ENCODE measurements at regions not wholly inside any gene's neighbourhood (a gene's known extent, or its start where the extent isn't known, plus 50 kb on each side); places are given as distances from the start of the nearest gene placed in this dataset.

DNA sequence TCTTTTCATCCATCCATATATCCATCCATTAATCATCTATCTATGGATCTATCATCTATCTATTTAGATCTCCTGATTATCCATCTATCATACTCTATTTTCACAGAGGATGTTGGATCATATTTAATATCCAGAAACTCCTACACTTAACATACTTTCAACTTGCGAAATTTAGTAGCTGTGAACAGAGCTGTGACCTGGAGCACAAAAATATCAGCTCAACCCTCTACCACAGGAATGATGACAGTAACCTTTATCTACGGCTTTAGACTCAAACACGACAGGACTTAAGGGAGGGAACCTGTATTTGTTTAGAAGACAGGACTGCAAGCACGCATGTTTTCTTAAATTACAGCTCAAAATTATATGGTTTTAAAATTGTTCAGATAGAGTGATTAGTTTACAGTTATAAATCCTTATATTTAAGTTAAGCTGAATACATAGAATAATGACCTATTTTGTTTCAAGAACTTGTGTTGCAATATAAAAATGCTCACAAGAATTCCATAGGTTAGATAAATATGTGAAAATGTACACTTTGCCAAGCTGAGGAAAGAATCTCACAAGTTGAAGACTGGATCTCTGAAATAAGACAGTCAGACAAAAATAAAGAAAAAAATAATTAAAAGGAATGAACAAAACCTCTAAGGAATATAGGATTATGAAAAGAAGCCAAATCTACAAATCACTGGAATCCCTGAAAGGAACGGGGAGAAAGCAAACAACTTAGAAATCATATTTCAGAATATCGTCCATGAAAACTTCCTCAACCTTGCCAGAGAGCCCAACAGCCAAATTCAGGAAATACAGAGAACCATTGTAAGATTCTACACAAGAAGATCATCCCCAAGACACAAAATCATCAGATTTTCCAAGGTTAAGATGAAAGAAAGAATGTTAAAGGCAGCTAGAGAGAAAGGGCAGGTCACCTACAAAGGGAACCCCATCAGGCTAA is 142.0 kb downstream of the COL6A3 start:
- DNase-seq (ENCODE audit: low read depth, low spot score) = no peak
- POLR2A ChIA-PET = no interaction called here
- dilution Hi-C loops (cut with MboI; ENCODE audit: extremely low pct_ligation_motif_present, low sequenced_read_pairs) = no loop called here

More for the DNA sequence above, 142.0 kb downstream of the COL6A3 start:
- no peak overlapping the region for H3K4me2 ChIP-seq (ENCODE audit: insufficient read depth, low read length)
- no peak overlapping the region for H3K27ac ChIP-seq (ENCODE audit: insufficient read depth, low read depth, low read length)
- no peaks in the 10 kb centered on the region for H3K4me1 ChIP-seq (ENCODE audit: control insufficient read depth, extremely low read depth, insufficient read depth, low read length)
- H2AFZ ChIP-seq (ENCODE audit: low read depth, low read length) = no peak overlapping the region
- H3K9me3 ChIP-seq (replicated peaks; ENCODE audit: control insufficient read depth, insufficient read depth, low read length) = no peaks in the 10 kb centered on the region
- intact Hi-C loops (cut with micrococcal nuclease) = no loop called here
- no peak for FAIRE-seq
- no peaks in the 10 kb centered on the region for H3K9me1 ChIP-seq (replicated peaks; ENCODE audit: control insufficient read depth, extremely low read depth, insufficient read depth, low read length)
- H3K27me3 ChIP-seq (ENCODE audit: control insufficient read depth in 2 of 2, insufficient read depth in 2 of 2, low read length in 2 of 2) = peaks cover 7 to 11% of the 10 kb centered on the region in 2 experiments
- no peak overlapping the region for H3K4me3 ChIP-seq (replicated peaks in 1 of 3; ENCODE audit: insufficient read depth in 1 of 3, low read depth in 1 of 3, low read length in 3 of 3)
- H3K79me2 ChIP-seq (ENCODE audit: control insufficient read depth, insufficient read depth, low read length) = no peaks in the 10 kb centered on the region
- BruUV-seq (replicated peaks) = no TSS peak
- no peaks in the 10 kb centered on the region for H4K20me1 ChIP-seq (replicated peaks; ENCODE audit: control insufficient read depth, extremely low read depth, insufficient read depth, low read length)
- CTCF ChIA-PET = no interaction called here
- no peak overlapping the region for H3K9ac ChIP-seq (replicated peaks; ENCODE audit: extremely low read depth, insufficient read depth, low read length)
- H3K36me3 ChIP-seq (ENCODE audit: control insufficient read depth in 2 of 2, extremely low read depth in 1 of 2, insufficient read depth in 2 of 2, low read length in 2 of 2) = no peaks in the 10 kb centered on the region
- TF ChIP-seq FOS (IDR thresholded peaks at IDR 0.05; ENCODE audit: borderline replicate concordance, insufficient read depth, low read length) (no peak), MYC (IDR thresholded peaks at IDR 0.05; ENCODE audit: low read depth, low read length) (no peak), POLR2AphosphoS5 (IDR thresholded peaks at IDR 0.05; ENCODE audit: insufficient read depth, low read depth, low read length) (no peak), JUN (IDR thresholded peaks at IDR 0.05; ENCODE audit: borderline replicate concordance, insufficient read depth, insufficient read length, low read depth) (no peak), GATA2 (IDR thresholded peaks at IDR 0.05; ENCODE audit: insufficient read depth, insufficient read length, low read depth, low read length) (no peak)
- TF ChIP-seq, protein P1, sequence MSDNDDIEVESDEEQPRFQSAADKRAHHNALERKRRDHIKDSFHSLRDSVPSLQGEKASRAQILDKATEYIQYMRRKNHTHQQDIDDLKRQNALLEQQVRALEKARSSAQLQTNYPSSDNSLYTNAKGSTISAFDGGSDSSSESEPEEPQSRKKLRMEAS (IDR thresholded peaks at IDR 0.05; ENCODE audit: insufficient read depth, insufficient read length) = no peak
